WERI-Rb-1 (cell line): ENCODE measurements at regions not wholly inside any gene's neighbourhood (a gene's known extent, or its start where the extent isn't known, plus 50 kb on each side); places are given as distances from the start of the nearest gene placed in this dataset.

Source experiments
- DNase-seq: peaks from one replicate; pipeline ENCODE4 v3.0.0-alpha.2; 2020
- H3K27ac ChIP-seq: fragments of 250-450 bp; sonication (Bioruptor Pico); 2 replicates; pipeline ENCODE4 v1.5.1; 2020; ENCODE audit warnings: mild to moderate bottlenecking, moderate library complexity
- H3K27me3 ChIP-seq: fragments of 250-450 bp; sonication (Bioruptor Pico); 2 replicates; pipeline ENCODE4 v1.5.1; 2021; ENCODE audit warnings: mild to moderate bottlenecking, low read depth, moderate library complexity; ENCODE audit not compliant: insufficient read depth, severe bottlenecking
- H3K36me3 ChIP-seq: fragments of 250-450 bp; sonication (Bioruptor Pico); 2 replicates; pipeline ENCODE4 v1.5.1; 2020; ENCODE audit warnings: mild to moderate bottlenecking, moderate library complexity
- H3K4me3 ChIP-seq: 2 replicates; pipeline ENCODE4 v1.5.1; 2011; ENCODE audit warnings: low read depth, mild to moderate bottlenecking, control low read depth, low read length
- H3K9me3 ChIP-seq: fragments of 250-450 bp; sonication (Bioruptor Pico); 2 replicates; pipeline ENCODE4 v1.5.1; 2021; ENCODE audit warnings: mild to moderate bottlenecking, moderate library complexity; ENCODE audit not compliant: severe bottlenecking
- CTCF ChIP-seq: IDR thresholded peaks from 2 replicates; pipeline ENCODE4 v1.5.1; 2011; ENCODE audit warnings: low read depth, mild to moderate bottlenecking, control low read depth, inconsistent platforms, low read length

GRCh38 chrX:5829469-5829868 is 399.2 kb downstream of the NLGN4X start:
- Histone ChIP-seq H3K4me3 (no peak overlapping the region), H3K9me3 (no peaks in the 10 kb centered on the region), H3K36me3 (no peaks in the 10 kb centered on the region), H3K27ac (no peak overlapping the region), H3K27me3 (peaks cover 35% of the 10 kb centered on the region)
- no peak for DNase-seq
- no peak for TF ChIP-seq CTCF

DNA sequence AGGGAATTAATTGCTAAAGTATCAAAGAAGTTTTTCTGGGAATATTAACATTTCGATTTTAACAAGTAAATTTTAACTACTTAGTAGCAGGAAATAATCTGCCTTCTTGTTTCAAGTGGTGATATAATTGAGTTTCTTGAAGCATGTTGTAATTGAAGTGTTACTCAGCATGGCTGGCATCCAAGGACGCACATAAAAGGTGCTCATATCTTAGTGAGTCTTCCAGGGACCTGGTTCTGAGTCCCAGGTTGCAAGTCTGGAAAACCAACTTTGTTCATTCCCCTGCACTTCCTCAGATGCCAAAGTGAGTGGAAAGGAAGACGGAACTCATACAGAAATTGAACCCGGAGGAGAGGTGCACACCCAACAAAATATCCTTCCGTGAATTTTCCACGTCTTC is 399.6 kb downstream of the NLGN4X start:
- no peaks in the 10 kb centered on the region for H3K9me3 ChIP-seq
- no peaks in the 10 kb centered on the region for H3K36me3 ChIP-seq
- H3K27ac ChIP-seq = no peak overlapping the region
- DNase-seq = no peak
- H3K27me3 ChIP-seq = peaks cover 35% of the 10 kb centered on the region
- no peak overlapping the region for H3K4me3 ChIP-seq
- no peak for TF ChIP-seq CTCF

GRCh38 chrX:5823903-5824302 is 404.8 kb downstream of the NLGN4X start:
- Histone ChIP-seq H3K27me3 (peaks cover 32% of the 10 kb centered on the region), H3K9me3 (no peaks in the 10 kb centered on the region), H3K36me3 (no peaks in the 10 kb centered on the region), H3K27ac (no peak overlapping the region), H3K4me3 (no peak overlapping the region)
- no peak for TF ChIP-seq CTCF
- no peak for DNase-seq

- DNase-seq = no peak
- no peaks in the 10 kb centered on the region for H3K36me3 ChIP-seq
- no peak overlapping the region for H3K4me3 ChIP-seq
- TF ChIP-seq CTCF = no peak
- no peak overlapping the region for H3K27ac ChIP-seq
- peaks cover 15% of the 10 kb centered on the region for H3K27me3 ChIP-seq
- H3K9me3 ChIP-seq = no peaks in the 10 kb centered on the region
Observed at GRCh38 chrX:5810636-5811035, 418.0 kb downstream of the NLGN4X start.

DNA sequence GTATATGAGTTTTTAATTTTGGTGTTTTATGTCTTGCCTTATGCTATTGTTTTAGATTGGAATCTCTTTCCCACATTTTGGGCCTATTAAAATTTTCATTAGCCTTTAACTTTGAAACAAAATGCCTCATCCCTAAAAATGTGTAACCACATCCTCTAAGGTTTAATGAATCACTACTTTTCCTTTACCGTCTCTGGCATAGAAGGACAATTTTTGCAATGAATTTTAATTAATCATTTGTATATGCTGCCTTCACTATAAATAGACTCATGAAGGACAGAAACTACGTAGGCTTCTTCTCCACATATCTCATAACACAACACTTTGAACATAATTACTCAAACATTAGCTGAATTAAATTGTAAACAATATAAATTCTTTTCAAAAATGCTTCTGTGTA is 421.5 kb downstream of the NLGN4X start:
- H3K27me3 ChIP-seq = peaks cover 20% of the 10 kb centered on the region
- H3K9me3 ChIP-seq = no peaks in the 10 kb centered on the region
- no peak for TF ChIP-seq CTCF
- H3K27ac ChIP-seq = no peak overlapping the region
- no peak for DNase-seq
- no peak overlapping the region for H3K4me3 ChIP-seq
- H3K36me3 ChIP-seq = no peaks in the 10 kb centered on the region

- Histone ChIP-seq H3K4me3 (no peak overlapping the region), H3K9me3 (no peaks in the 10 kb centered on the region), H3K36me3 (no peaks in the 10 kb centered on the region), H3K27me3 (peaks cover 20% of the 10 kb centered on the region), H3K27ac (no peak overlapping the region)
- TF ChIP-seq CTCF = no peak
- DNase-seq = no peak
Observed at GRCh38 chrX:5802391-5802790, 426.3 kb downstream of the NLGN4X start.
